ENCODE measurements at regions not wholly inside any gene's neighbourhood (a gene's known extent, or its start where the extent isn't known, plus 50 kb on each side); places are given as distances from the start of the nearest gene placed in this dataset.

DNA sequence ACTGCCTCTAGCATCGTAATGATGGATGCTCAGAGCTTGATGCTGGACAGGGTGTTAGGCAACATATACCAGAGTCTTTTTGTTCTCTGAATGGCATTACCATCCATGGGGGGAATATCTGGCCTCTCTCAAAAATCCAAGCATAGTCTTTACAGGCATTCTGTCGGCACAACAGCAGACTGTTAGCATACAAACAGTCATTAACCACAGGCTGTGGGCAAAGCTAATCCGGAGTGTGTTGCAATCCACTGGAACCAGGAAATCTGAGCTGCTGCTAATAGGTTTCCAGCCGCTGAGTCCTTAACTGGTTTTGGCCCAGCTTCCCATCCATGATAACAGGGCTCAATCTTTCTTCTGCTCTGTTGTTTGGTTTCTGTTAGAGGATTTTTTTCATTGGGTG, 371.9 kb downstream of the HS3ST3B1 start:
- 80% methylated on average over 1 of the region's 4 CpGs for WGBS (ENCODE audit: insufficient coverage)
- H3K9me3 ChIP-seq = no peaks in the 10 kb centered on the region
- no peak for DNase-seq
- Mint-ChIP-seq H3K4me3 (no peak overlapping the region), H3K36me3 (no peaks in the 10 kb centered on the region), H3K4me1 (no peaks in the 10 kb centered on the region), H3K27ac (no peak overlapping the region), H3K27me3 (peaks cover 7 to 11% of the 10 kb centered on the region in 2 donors), H3K9me3 (peaks cover 3 to 8% (median 6%) of the 10 kb centered on the region in 3 donors)
- CTCF ChIA-PET = no interaction called here
- no peaks in the 10 kb centered on the region for H3K36me3 ChIP-seq (ENCODE audit: control insufficient read depth in 2 of 2, extremely low read depth in 1 of 2, insufficient read depth in 1 of 2, low read length in 1 of 2)
- no peak overlapping the region for H3K27ac ChIP-seq (ENCODE audit: low read length)
- H3K27me3 ChIP-seq (replicated peaks in 1 of 2; ENCODE audit: control insufficient read depth in 2 of 2, extremely low read depth in 1 of 2, insufficient read depth in 2 of 2, low read length in 1 of 2) = no peaks in the 10 kb centered on the region
- H3K4me3 ChIP-seq (ENCODE audit: control insufficient read depth in 1 of 2, extremely low read depth in 1 of 2, low read length in 1 of 2) = no peak overlapping the region
- POLR2A ChIA-PET = no interaction called here
- no peaks in the 10 kb centered on the region for H3K4me1 ChIP-seq (ENCODE audit: control insufficient read depth in 1 of 2, extremely low read depth in 1 of 2, insufficient read depth in 2 of 2, low read length in 2 of 2)
- no peak for ATAC-seq (replicated peaks in 1 of 4)

DNA sequence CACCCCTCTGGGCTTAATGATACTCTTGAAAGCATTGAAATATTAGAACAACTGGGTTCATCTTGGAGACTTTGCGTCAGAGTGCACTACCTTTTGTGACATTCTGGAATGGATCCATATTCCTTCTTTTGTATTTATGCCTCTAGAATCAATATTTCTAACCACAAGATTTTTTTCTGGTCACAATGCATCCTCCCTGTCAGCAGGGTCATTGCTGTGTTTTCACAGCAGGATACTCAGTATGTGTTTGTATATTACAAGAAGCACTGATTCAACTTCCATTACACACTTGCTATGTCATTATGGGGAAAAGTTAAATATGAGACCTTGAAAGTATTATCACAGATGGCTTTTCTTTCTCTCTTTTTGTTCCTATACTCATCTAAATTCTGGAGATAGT, 370.0 kb downstream of the HS3ST3B1 start:
- ChIA-PET CTCF (no interaction called here), POLR2A (no interaction called here)
- no peak overlapping the region for H3K27ac ChIP-seq (ENCODE audit: low read length)
- no peaks in the 10 kb centered on the region for H3K36me3 ChIP-seq (ENCODE audit: control insufficient read depth in 2 of 2, extremely low read depth in 1 of 2, insufficient read depth in 1 of 2, low read length in 1 of 2)
- H3K27me3 ChIP-seq (replicated peaks in 1 of 2; ENCODE audit: control insufficient read depth in 2 of 2, extremely low read depth in 1 of 2, insufficient read depth in 2 of 2, low read length in 1 of 2) = no peaks in the 10 kb centered on the region
- no peaks in the 10 kb centered on the region for H3K9me3 ChIP-seq
- H3K36me3 Mint-ChIP-seq = no peaks in the 10 kb centered on the region
- H3K4me3 Mint-ChIP-seq = no peak overlapping the region
- no peak for ATAC-seq (replicated peaks in 1 of 4)
- no peak overlapping the region for H3K27ac Mint-ChIP-seq
- no peaks in the 10 kb centered on the region for H3K4me1 Mint-ChIP-seq
- DNase-seq = no peak
- peaks cover 4 to 11% of the 10 kb centered on the region in 2 donors for H3K27me3 Mint-ChIP-seq
- no peak overlapping the region for H3K4me3 ChIP-seq (ENCODE audit: control insufficient read depth in 1 of 2, extremely low read depth in 1 of 2, low read length in 1 of 2)
- no CpG with 5 or more reads among the region's 1 CpG for WGBS (ENCODE audit: insufficient coverage)
- no peaks in the 10 kb centered on the region for H3K9me3 Mint-ChIP-seq
- H3K4me1 ChIP-seq (ENCODE audit: control insufficient read depth in 1 of 2, extremely low read depth in 1 of 2, insufficient read depth in 2 of 2, low read length in 2 of 2) = no peaks in the 10 kb centered on the region

DNA sequence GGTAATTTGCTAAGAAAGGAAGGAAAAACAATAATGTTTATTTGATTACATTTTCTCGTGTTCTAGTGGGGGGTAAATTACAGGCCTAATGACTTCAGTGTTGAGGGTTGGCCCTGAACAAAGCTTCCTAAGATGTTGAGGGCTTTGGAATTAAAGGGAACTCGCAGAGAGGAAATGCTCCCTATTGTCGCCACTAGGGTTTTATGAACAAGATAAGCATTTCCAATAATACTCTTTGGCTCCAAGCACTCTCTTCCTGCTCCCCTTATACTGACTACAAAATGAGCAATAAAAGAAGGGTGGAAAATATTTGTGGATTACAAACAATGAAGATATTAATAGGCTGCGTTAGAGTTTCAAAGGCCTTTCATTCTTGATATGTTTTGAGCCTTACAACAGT, 363.6 kb downstream of the HS3ST3B1 start:
- no CpG with 5 or more reads among the region's 4 CpGs for WGBS (ENCODE audit: insufficient coverage)
- no peak overlapping the region for H3K4me3 ChIP-seq (ENCODE audit: control insufficient read depth in 1 of 2, extremely low read depth in 1 of 2, low read length in 1 of 2)
- H3K4me1 Mint-ChIP-seq = no peaks in the 10 kb centered on the region
- H3K36me3 ChIP-seq (ENCODE audit: control insufficient read depth in 2 of 2, extremely low read depth in 1 of 2, insufficient read depth in 1 of 2, low read length in 1 of 2) = no peaks in the 10 kb centered on the region
- ChIA-PET CTCF (no interaction called here), POLR2A (no interaction called here)
- no peaks in the 10 kb centered on the region for H3K9me3 Mint-ChIP-seq
- no peaks in the 10 kb centered on the region for H3K36me3 Mint-ChIP-seq
- H3K27ac ChIP-seq (ENCODE audit: low read length) = no peak overlapping the region
- H3K27ac Mint-ChIP-seq = no peak overlapping the region
- peaks cover 0 to 3% of the 10 kb centered on the region in 2 experiments for H3K27me3 ChIP-seq (replicated peaks in 1 of 2; ENCODE audit: control insufficient read depth in 2 of 2, extremely low read depth in 1 of 2, insufficient read depth in 2 of 2, low read length in 1 of 2)
- H3K4me3 Mint-ChIP-seq = no peak overlapping the region
- DNase-seq (no peak), ATAC-seq (replicated peaks in 1 of 4) (no peak)
- no peaks in the 10 kb centered on the region for H3K4me1 ChIP-seq (ENCODE audit: control insufficient read depth in 1 of 2, extremely low read depth in 1 of 2, insufficient read depth in 2 of 2, low read length in 2 of 2)
- H3K27me3 Mint-ChIP-seq = peaks cover 3 to 4% of the 10 kb centered on the region in 2 donors
- no peaks in the 10 kb centered on the region for H3K9me3 ChIP-seq

DNA sequence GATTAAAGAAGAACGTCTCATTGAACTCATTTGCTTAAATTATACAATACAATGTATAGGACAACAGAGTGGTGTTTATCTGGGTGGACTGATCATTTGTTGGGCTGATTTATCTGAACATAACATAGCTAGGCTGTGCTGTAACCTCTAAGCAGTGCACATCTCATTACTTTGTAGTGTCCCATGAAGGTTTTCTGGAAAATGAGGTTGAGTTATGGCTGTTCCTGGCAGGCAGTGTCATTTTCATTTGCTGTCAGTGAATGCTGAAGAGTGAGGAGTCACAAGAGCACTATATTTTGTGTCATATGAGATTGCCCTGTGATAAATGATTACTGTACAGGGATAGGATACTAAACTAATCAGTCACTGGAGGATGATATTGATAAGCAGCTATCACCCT, 340.2 kb downstream of the HS3ST3B1 start:
- H3K27me3 ChIP-seq (replicated peaks in 1 of 2; ENCODE audit: control insufficient read depth in 2 of 2, extremely low read depth in 1 of 2, insufficient read depth in 2 of 2, low read length in 1 of 2) = peaks cover 0 to 2% of the 10 kb centered on the region in 2 experiments
- H3K4me3 Mint-ChIP-seq = no peak overlapping the region
- H3K4me1 ChIP-seq (ENCODE audit: control insufficient read depth in 1 of 2, extremely low read depth in 1 of 2, insufficient read depth in 2 of 2, low read length in 2 of 2) = no peaks in the 10 kb centered on the region
- no peaks in the 10 kb centered on the region for H3K4me1 Mint-ChIP-seq
- H3K9me3 Mint-ChIP-seq = no peaks in the 10 kb centered on the region
- peaks cover 4 to 11% of the 10 kb centered on the region in 2 donors for H3K27me3 Mint-ChIP-seq
- CTCF ChIA-PET = no interaction called here
- H3K4me3 ChIP-seq (ENCODE audit: control insufficient read depth in 1 of 2, extremely low read depth in 1 of 2, low read length in 1 of 2) = no peak overlapping the region
- no peaks in the 10 kb centered on the region for H3K36me3 ChIP-seq (ENCODE audit: control insufficient read depth in 2 of 2, extremely low read depth in 1 of 2, insufficient read depth in 1 of 2, low read length in 1 of 2)
- no peak overlapping the region for H3K27ac ChIP-seq (ENCODE audit: low read length)
- no peaks in the 10 kb centered on the region for H3K36me3 Mint-ChIP-seq
- H3K9me3 ChIP-seq = no peaks in the 10 kb centered on the region
- no peak for ATAC-seq (replicated peaks in 1 of 4)
- no peak overlapping the region for H3K27ac Mint-ChIP-seq
- POLR2A ChIA-PET = no interaction called here
- no peak for DNase-seq
- WGBS (ENCODE audit: insufficient coverage) = no CpG with 5 or more reads among the region's 1 CpG

DNA sequence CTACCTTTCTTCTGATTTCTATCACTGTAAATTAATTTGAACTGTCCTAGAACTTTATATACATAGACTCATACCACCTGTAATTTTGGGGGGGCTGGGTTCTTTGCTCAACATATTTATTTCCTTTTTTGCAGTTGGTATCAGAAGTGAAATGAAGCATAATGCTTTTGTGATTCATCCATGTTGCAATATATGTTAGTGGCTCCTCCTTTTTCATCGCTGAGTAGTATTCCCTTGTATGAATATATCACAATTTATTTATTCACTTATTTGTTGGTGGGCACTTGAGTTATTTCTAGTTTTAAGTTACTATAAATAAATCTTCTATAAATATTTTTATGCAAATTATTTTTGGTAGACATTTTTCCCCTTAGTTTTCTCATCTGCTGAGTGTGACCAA, 336.4 kb downstream of the HS3ST3B1 start:
- Mint-ChIP-seq H3K36me3 (no peaks in the 10 kb centered on the region), H3K4me3 (no peak overlapping the region), H3K27ac (no peak overlapping the region), H3K27me3 (peaks cover 1 to 12% of the 10 kb centered on the region in 2 donors), H3K4me1 (no peaks in the 10 kb centered on the region), H3K9me3 (no peaks in the 10 kb centered on the region)
- Histone ChIP-seq H3K9me3 (no peaks in the 10 kb centered on the region), H3K36me3 (ENCODE audit: control insufficient read depth in 2 of 2, extremely low read depth in 1 of 2, insufficient read depth in 1 of 2, low read length in 1 of 2) (no peaks in the 10 kb centered on the region), H3K27me3 (replicated peaks in 1 of 2; ENCODE audit: control insufficient read depth in 2 of 2, extremely low read depth in 1 of 2, insufficient read depth in 2 of 2, low read length in 1 of 2) (no peaks in the 10 kb centered on the region), H3K27ac (ENCODE audit: low read length) (no peak overlapping the region), H3K4me1 (ENCODE audit: control insufficient read depth in 1 of 2, extremely low read depth in 1 of 2, insufficient read depth in 2 of 2, low read length in 2 of 2) (no peaks in the 10 kb centered on the region), H3K4me3 (ENCODE audit: control insufficient read depth in 1 of 2, extremely low read depth in 1 of 2, low read length in 1 of 2) (no peak overlapping the region)
- ChIA-PET POLR2A (no interaction called here), CTCF (no interaction called here)
- ATAC-seq (replicated peaks in 1 of 4) (no peak), DNase-seq (no peak)
- WGBS (ENCODE audit: insufficient coverage) = no CpG with 5 or more reads among the region's 1 CpG

DNA sequence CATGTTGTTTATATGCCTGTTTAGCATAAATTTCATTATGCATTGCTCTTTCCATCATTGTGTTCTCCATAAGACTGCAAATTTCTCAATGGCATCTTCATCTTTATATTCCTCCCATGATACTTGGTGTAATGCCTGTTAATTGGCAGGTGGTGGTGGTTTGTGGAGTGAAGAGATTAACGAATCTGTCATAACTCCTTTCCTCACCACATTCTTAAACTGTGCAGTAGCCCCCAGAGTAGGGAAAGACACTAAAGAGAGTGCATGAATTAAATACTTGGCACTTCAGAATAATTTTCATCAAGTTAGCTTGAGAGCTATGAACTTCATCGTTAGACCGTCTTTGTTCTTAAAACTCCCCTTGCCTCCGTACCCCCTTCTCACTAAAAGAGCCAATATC, 329.7 kb downstream of the HS3ST3B1 start:
- H3K4me3 Mint-ChIP-seq = no peak overlapping the region
- ATAC-seq (replicated peaks in 1 of 4) = no peak
- no peaks in the 10 kb centered on the region for H3K4me1 Mint-ChIP-seq
- peaks cover 3 to 11% of the 10 kb centered on the region in 2 donors for H3K27me3 Mint-ChIP-seq
- ChIA-PET POLR2A (no interaction called here), CTCF (no interaction called here)
- no peak overlapping the region for H3K27ac ChIP-seq (ENCODE audit: low read length)
- H3K27ac Mint-ChIP-seq = no peak overlapping the region
- H3K36me3 Mint-ChIP-seq = no peaks in the 10 kb centered on the region
- DNase-seq = no peak
- no peaks in the 10 kb centered on the region for H3K27me3 ChIP-seq (replicated peaks in 1 of 2; ENCODE audit: control insufficient read depth in 2 of 2, extremely low read depth in 1 of 2, insufficient read depth in 2 of 2, low read length in 1 of 2)
- no peaks in the 10 kb centered on the region for H3K9me3 ChIP-seq
- H3K4me1 ChIP-seq (ENCODE audit: control insufficient read depth in 1 of 2, extremely low read depth in 1 of 2, insufficient read depth in 2 of 2, low read length in 2 of 2) = no peaks in the 10 kb centered on the region
- WGBS (ENCODE audit: insufficient coverage) = 100% methylated on average over 2 of the region's 4 CpGs
- H3K4me3 ChIP-seq (ENCODE audit: control insufficient read depth in 1 of 2, extremely low read depth in 1 of 2, low read length in 1 of 2) = no peak overlapping the region
- H3K9me3 Mint-ChIP-seq = no peaks in the 10 kb centered on the region
- no peaks in the 10 kb centered on the region for H3K36me3 ChIP-seq (ENCODE audit: control insufficient read depth in 2 of 2, extremely low read depth in 1 of 2, insufficient read depth in 1 of 2, low read length in 1 of 2)

DNA sequence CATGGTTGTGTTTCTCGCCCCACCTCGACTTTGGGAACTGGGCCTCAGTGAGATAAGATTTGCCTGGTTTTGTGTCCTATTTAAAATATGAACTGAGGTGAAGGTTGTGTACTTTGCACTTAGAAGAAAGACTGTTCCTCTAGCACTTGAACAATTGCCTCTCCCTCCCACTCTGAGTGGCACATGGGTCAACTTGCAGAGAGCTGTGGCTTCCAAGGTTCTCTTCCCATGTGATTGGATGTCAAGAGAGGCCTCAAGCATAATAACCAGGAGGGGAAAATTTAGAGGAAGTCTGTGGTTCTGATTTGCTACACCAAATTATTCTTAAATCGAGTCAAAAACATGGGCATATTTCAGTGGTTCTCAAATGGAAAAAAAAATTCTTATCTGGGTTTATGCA, 329.2 kb downstream of the HS3ST3B1 start:
- H3K9me3 Mint-ChIP-seq = no peaks in the 10 kb centered on the region

More for the DNA sequence above, 329.2 kb downstream of the HS3ST3B1 start:
- Histone ChIP-seq H3K4me1 (ENCODE audit: control insufficient read depth in 1 of 2, extremely low read depth in 1 of 2, insufficient read depth in 2 of 2, low read length in 2 of 2) (no peaks in the 10 kb centered on the region), H3K27ac (ENCODE audit: low read length) (no peak overlapping the region), H3K27me3 (replicated peaks in 1 of 2; ENCODE audit: control insufficient read depth in 2 of 2, extremely low read depth in 1 of 2, insufficient read depth in 2 of 2, low read length in 1 of 2) (no peaks in the 10 kb centered on the region), H3K4me3 (ENCODE audit: control insufficient read depth in 1 of 2, extremely low read depth in 1 of 2, low read length in 1 of 2) (no peak overlapping the region), H3K9me3 (no peaks in the 10 kb centered on the region), H3K36me3 (ENCODE audit: control insufficient read depth in 2 of 2, extremely low read depth in 1 of 2, insufficient read depth in 1 of 2, low read length in 1 of 2) (no peaks in the 10 kb centered on the region)
- CTCF ChIA-PET = no interaction called here
- POLR2A ChIA-PET = no interaction called here
- no peaks in the 10 kb centered on the region for H3K4me1 Mint-ChIP-seq
- H3K27me3 Mint-ChIP-seq = peaks cover 3 to 11% of the 10 kb centered on the region in 2 donors
- DNase-seq (no peak), ATAC-seq (replicated peaks in 1 of 4) (no peak)
- no peak overlapping the region for H3K4me3 Mint-ChIP-seq
- no peaks in the 10 kb centered on the region for H3K36me3 Mint-ChIP-seq
- H3K27ac Mint-ChIP-seq = no peak overlapping the region
- 60% methylated on average over 1 of the region's 3 CpGs for WGBS (ENCODE audit: insufficient coverage)

All from T-cell (primary cell).